K562 (cell line): ENCODE measurements at regions not wholly inside any gene's neighbourhood (a gene's known extent, or its start where the extent isn't known, plus 50 kb on each side); places are given as distances from the start of the nearest gene placed in this dataset.

Experiments used
- ARNT ChIP-seq, 2 experiments: fragments of 450-650 bp; IDR thresholded peaks; 2 replicates each; pipeline ENCODE4 v1.6.1; 2016; ENCODE audit warnings: mild to moderate bottlenecking in 1 of 2
- BDP1 ChIP-seq: IDR thresholded peaks from 3 replicates; pipeline ENCODE4 v1.6.1; 2011; ENCODE audit not compliant: insufficient read length, insufficient read depth
- C11orf30 ChIP-seq: fragments of 450-650 bp; IDR thresholded peaks from 2 replicates; pipeline ENCODE4 v1.6.1; 2016; ENCODE audit warnings: low read depth, mild to moderate bottlenecking
- CREB1 ChIP-seq, 2 experiments: sonication (generic) in 1 of 2; formaldehyde crosslinking in 1 of 2; IDR thresholded peaks; 2 replicates each; pipeline versions ENCODE4 v1.6.1 to v1.8.0; 2012 to 2022; ENCODE audit warnings: inconsistent platforms in 1 of 2, mild to moderate bottlenecking in 1 of 2, missing genetic modification reagents in 1 of 2, moderate library complexity in 1 of 2
- EP300 ChIP-seq: IDR thresholded peaks from 2 replicates; pipeline ENCODE4 v1.6.1; 2012; ENCODE audit warnings: low read length, improper control_type of control experiment
- GABPA ChIP-seq: fragments of 200-800 bp; sonication (Bioruptor generic); conservative IDR thresholded peaks from 2 replicates; pipeline ENCODE4 v1.6.1; 2016; ENCODE audit warnings: low read depth, missing genetic modification characterization, missing compliant biosample characterization
- HDAC6 ChIP-seq: IDR thresholded peaks from 2 replicates; pipeline ENCODE4 v1.6.1; 2012; ENCODE audit warnings: low read depth, mild to moderate bottlenecking, control low read depth, inconsistent platforms, low read length, moderate library complexity
- MYNN ChIP-seq, 2 experiments: sonication (generic); formaldehyde crosslinking in 1 of 2; IDR thresholded peaks; 2 replicates each; pipeline versions ENCODE4 v1.5.0 to v1.6.1; 2016 to 2020; ENCODE audit warnings: antibody characterized with exemption in 1 of 2, missing genetic modification reagents in 1 of 2
- NCOA4 ChIP-seq: fragments of 450-650 bp; IDR thresholded peaks from 2 replicates; pipeline ENCODE4 v1.6.1; 2018; ENCODE audit warnings: mild to moderate bottlenecking; ENCODE audit not compliant: partially characterized antibody
- NELFE ChIP-seq: IDR thresholded peaks from 2 replicates; pipeline ENCODE4 v1.6.1; 2011; ENCODE audit warnings: mild to moderate bottlenecking; ENCODE audit not compliant: insufficient read depth, insufficient read length
- NFE2L1 ChIP-seq: fragments of 450-650 bp; IDR thresholded peaks from 2 replicates; pipeline ENCODE4 v1.6.1; 2016; ENCODE audit warnings: missing genetic modification characterization, low read depth, mild to moderate bottlenecking, missing compliant biosample characterization, moderate library complexity, borderline replicate concordance
- NR2C2 ChIP-seq, 2 experiments: fragments of 200-800 bp in 1 of 2; sonication (Bioruptor generic) in 1 of 2; sonication (generic) in 1 of 2; formaldehyde crosslinking in 1 of 2; IDR thresholded peaks; 2 replicates each; pipeline versions ENCODE4 v1.6.1 to v1.8.0; 2016 to 2022; ENCODE audit warnings: mild to moderate bottlenecking in 1 of 2, missing compliant biosample characterization in 1 of 2, missing genetic modification characterization in 1 of 2, missing genetic modification reagents in 1 of 2
- PHF20 ChIP-seq: fragments of 450-650 bp; IDR thresholded peaks from 2 replicates; pipeline ENCODE4 v1.6.1; 2018; ENCODE audit not compliant: partially characterized antibody
- RCOR1 ChIP-seq, 2 experiments: IDR thresholded peaks; 2 replicates each; pipeline ENCODE4 v1.6.1; 2012; ENCODE audit warnings: low read depth in 2 of 2, low read length in 2 of 2, borderline replicate concordance in 1 of 2, improper control_type of control experiment in 1 of 2
- SOX6 ChIP-seq: fragments of 450-650 bp; IDR thresholded peaks from 2 replicates; pipeline ENCODE4 v1.6.1; 2014; ENCODE audit warnings: mild to moderate bottlenecking
- TRIM24 ChIP-seq, 2 experiments: fragments of 450-650 bp; IDR thresholded peaks; 2 replicates each; pipeline ENCODE4 v1.6.1; 2016
- WHSC1 ChIP-seq: IDR thresholded peaks from one replicate; pipeline ENCODE4 v1.6.1; 2012; ENCODE audit warnings: low read length, control low read depth, inconsistent platforms
- ZNF717 ChIP-seq: fragments of 250-450 bp; sonication (Bioruptor Pico); IDR thresholded peaks from 2 replicates; pipeline ENCODE4 v1.5.0; 2021
- TF ChIP-seq, protein P1 (sequence below): sonication (generic); formaldehyde crosslinking; IDR thresholded peaks from 2 replicates; pipeline ENCODE4 v1.8.1; 2023; ENCODE audit warnings: mild to moderate bottlenecking, missing genetic modification reagents
- TF ChIP-seq, protein P2 (sequence below): fragments of 250-450 bp; sonication (Bioruptor Pico); IDR thresholded peaks from 2 replicates; pipeline ENCODE4 v1.4.0; 2020
- TF ChIP-seq, protein P3 (sequence below): sonication (generic); formaldehyde crosslinking; IDR thresholded peaks from 2 replicates; pipeline ENCODE4 v1.8.0; 2022; ENCODE audit warnings: mild to moderate bottlenecking, low read depth, missing genetic modification reagents

DNA sequence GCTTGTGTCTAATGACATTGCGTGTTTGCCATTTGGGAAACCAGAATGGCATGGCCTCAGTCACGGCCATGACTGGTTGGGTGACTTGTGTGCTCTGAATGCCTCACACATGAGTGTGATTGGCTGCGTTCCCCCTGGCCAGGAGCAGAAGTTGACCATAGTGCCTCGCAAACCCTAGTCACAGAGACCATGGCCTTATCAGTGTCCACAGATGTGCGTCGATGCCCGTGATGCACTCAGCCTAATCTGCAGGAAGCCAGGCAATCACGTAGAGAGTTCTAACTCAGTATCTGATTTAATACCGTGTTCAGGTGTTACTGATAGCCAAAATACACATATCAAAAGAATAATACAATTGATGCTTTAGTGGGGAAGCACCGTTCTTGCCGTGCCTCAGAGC lies 64.0 kb downstream of the BOLA3 start (continued):
- TF ChIP-seq NCOA4: no peak
- TF ChIP-seq TRIM24 (IDR thresholded peaks at IDR 0.05): peak; percentile 78 to 85
- peak; percentile 89 for TF ChIP-seq SOX6
- TF ChIP-seq, protein P1, sequence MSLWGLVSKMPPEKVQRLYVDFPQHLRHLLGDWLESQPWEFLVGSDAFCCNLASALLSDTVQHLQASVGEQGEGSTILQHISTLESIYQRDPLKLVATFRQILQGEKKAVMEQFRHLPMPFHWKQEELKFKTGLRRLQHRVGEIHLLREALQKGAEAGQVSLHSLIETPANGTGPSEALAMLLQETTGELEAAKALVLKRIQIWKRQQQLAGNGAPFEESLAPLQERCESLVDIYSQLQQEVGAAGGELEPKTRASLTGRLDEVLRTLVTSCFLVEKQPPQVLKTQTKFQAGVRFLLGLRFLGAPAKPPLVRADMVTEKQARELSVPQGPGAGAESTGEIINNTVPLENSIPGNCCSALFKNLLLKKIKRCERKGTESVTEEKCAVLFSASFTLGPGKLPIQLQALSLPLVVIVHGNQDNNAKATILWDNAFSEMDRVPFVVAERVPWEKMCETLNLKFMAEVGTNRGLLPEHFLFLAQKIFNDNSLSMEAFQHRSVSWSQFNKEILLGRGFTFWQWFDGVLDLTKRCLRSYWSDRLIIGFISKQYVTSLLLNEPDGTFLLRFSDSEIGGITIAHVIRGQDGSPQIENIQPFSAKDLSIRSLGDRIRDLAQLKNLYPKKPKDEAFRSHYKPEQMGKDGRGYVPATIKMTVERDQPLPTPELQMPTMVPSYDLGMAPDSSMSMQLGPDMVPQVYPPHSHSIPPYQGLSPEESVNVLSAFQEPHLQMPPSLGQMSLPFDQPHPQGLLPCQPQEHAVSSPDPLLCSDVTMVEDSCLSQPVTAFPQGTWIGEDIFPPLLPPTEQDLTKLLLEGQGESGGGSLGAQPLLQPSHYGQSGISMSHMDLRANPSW (CRISPR knock-in tag): no peak
- TF ChIP-seq, protein P2, sequence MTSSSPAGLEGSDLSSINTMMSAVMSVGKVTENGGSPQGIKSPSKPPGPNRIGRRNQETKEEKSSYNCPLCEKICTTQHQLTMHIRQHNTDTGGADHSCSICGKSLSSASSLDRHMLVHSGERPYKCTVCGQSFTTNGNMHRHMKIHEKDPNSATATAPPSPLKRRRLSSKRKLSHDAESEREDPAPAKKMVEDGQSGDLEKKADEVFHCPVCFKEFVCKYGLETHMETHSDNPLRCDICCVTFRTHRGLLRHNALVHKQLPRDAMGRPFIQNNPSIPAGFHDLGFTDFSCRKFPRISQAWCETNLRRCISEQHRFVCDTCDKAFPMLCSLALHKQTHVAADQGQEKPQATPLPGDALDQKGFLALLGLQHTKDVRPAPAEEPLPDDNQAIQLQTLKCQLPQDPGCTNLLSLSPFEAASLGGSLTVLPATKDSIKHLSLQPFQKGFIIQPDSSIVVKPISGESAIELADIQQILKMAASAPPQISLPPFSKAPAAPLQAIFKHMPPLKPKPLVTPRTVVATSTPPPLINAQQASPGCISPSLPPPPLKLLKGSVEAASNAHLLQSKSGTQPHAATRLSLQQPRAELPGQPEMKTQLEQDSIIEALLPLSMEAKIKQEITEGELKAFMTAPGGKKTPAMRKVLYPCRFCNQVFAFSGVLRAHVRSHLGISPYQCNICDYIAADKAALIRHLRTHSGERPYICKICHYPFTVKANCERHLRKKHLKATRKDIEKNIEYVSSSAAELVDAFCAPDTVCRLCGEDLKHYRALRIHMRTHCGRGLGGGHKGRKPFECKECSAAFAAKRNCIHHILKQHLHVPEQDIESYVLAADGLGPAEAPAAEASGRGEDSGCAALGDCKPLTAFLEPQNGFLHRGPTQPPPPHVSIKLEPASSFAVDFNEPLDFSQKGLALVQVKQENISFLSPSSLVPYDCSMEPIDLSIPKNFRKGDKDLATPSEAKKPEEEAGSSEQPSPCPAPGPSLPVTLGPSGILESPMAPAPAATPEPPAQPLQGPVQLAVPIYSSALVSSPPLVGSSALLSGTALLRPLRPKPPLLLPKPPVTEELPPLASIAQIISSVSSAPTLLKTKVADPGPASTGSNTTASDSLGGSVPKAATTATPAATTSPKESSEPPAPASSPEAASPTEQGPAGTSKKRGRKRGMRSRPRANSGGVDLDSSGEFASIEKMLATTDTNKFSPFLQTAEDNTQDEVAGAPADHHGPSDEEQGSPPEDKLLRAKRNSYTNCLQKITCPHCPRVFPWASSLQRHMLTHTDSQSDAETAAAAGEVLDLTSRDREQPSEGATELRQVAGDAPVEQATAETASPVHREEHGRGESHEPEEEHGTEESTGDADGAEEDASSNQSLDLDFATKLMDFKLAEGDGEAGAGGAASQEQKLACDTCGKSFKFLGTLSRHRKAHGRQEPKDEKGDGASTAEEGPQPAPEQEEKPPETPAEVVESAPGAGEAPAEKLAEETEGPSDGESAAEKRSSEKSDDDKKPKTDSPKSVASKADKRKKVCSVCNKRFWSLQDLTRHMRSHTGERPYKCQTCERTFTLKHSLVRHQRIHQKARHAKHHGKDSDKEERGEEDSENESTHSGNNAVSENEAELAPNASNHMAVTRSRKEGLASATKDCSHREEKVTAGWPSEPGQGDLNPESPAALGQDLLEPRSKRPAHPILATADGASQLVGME (CRISPR knock-in tag): no peak
- peak in 1 of 2 experiments; percentile 63; a peak in 1 of 4 replicates for TF ChIP-seq ARNT (IDR thresholded peaks at IDR 0.05)
- TF ChIP-seq PHF20: no peak
- no peak for TF ChIP-seq BDP1
- TF ChIP-seq CREB1 (IDR thresholded peaks at IDR 0.05): peak; percentile 34; the same call in 1 of the 2 replicates
- peak; percentile 35; the same call in 1 of the 2 replicates for TF ChIP-seq CREB1 (CRISPR knock-in tag; IDR thresholded peaks at IDR 0.05)
- no peak for TF ChIP-seq GABPA (tag)
- no peak for TF ChIP-seq HDAC6
- peak; percentile 81 for TF ChIP-seq EP300
- no peak for TF ChIP-seq NR2C2 (CRISPR knock-in tag; IDR thresholded peaks at IDR 0.05)
- no peak for TF ChIP-seq NR2C2 (tag; IDR thresholded peaks at IDR 0.05)
- TF ChIP-seq NELFE: no peak
- TF ChIP-seq NFE2L1 (tag): no peak
- no peak for TF ChIP-seq WHSC1
- no peak for TF ChIP-seq C11orf30
- peak; percentile 93 to 99 for TF ChIP-seq RCOR1 (IDR thresholded peaks at IDR 0.05; ENCODE audit: borderline replicate concordance in 1 of 2, low read depth in 2 of 2, low read length in 2 of 2)
- TF ChIP-seq ZNF717: no peak
- peak; percentile 72 for TF ChIP-seq MYNN (IDR thresholded peaks at IDR 0.05)
- no peak for TF ChIP-seq MYNN (CRISPR knock-in tag; IDR thresholded peaks at IDR 0.05)
- TF ChIP-seq, protein P3, sequence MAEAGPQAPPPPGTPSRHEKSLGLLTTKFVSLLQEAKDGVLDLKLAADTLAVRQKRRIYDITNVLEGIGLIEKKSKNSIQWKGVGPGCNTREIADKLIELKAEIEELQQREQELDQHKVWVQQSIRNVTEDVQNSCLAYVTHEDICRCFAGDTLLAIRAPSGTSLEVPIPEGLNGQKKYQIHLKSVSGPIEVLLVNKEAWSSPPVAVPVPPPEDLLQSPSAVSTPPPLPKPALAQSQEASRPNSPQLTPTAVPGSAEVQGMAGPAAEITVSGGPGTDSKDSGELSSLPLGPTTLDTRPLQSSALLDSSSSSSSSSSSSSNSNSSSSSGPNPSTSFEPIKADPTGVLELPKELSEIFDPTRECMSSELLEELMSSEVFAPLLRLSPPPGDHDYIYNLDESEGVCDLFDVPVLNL (CRISPR knock-in tag): no peak
